ENCODE measurements at regions not wholly inside any gene's neighbourhood (a gene's known extent, or its start where the extent isn't known, plus 50 kb on each side); places are given as distances from the start of the nearest gene placed in this dataset.

DNA sequence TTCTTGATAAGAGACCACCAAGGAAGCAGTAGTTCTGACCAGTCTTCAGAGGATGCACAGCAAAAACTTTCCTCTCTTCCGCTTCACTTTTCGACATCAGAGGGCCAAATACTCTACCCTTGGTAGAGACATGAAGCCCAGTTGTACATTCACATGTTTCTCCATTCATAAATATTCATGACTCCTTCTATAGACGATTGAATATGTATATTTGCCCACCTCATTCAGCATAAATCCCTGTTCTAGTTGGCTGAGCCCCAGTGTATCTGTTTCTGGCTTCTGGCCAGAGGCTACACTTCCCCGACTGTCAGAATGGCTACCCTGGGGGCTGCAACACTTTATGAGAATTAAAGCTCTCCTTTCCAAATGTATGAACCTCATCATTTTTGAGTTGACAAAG is 258.5 kb downstream of the ASXL3 start:
- H3K4me2 ChIP-seq (ENCODE audit: low read depth, low read length): no peak overlapping the region
- H3K27me3 ChIP-seq (replicated peaks; ENCODE audit: insufficient read depth, low read length): no peaks in the 10 kb centered on the region
- no peaks in the 10 kb centered on the region for H3K9me3 ChIP-seq (replicated peaks; ENCODE audit: insufficient read depth, low read length)
- H4K20me1 ChIP-seq (ENCODE audit: insufficient read depth, low read length): no peaks in the 10 kb centered on the region
- H3K36me3 ChIP-seq (replicated peaks; ENCODE audit: insufficient read depth, low read length): no peaks in the 10 kb centered on the region
- DNase-seq: no peak
- TF ChIP-seq, protein P1, sequence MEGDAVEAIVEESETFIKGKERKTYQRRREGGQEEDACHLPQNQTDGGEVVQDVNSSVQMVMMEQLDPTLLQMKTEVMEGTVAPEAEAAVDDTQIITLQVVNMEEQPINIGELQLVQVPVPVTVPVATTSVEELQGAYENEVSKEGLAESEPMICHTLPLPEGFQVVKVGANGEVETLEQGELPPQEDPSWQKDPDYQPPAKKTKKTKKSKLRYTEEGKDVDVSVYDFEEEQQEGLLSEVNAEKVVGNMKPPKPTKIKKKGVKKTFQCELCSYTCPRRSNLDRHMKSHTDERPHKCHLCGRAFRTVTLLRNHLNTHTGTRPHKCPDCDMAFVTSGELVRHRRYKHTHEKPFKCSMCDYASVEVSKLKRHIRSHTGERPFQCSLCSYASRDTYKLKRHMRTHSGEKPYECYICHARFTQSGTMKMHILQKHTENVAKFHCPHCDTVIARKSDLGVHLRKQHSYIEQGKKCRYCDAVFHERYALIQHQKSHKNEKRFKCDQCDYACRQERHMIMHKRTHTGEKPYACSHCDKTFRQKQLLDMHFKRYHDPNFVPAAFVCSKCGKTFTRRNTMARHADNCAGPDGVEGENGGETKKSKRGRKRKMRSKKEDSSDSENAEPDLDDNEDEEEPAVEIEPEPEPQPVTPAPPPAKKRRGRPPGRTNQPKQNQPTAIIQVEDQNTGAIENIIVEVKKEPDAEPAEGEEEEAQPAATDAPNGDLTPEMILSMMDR (IDR thresholded peaks at IDR 0.05; ENCODE audit: low read length): no peak
- TF ChIP-seq EZH2phosphoT487 (IDR thresholded peaks at IDR 0.05; ENCODE audit: low read length): no peak
- no peak for TF ChIP-seq EZH2 (optimal IDR thresholded peaks at IDR 0.05; ENCODE audit: low read depth, low read length)
- no peak overlapping the region for H3K9ac ChIP-seq (ENCODE audit: low read length)
- no peak overlapping the region for H2AFZ ChIP-seq (ENCODE audit: low read length)
- H3K4me1 ChIP-seq (ENCODE audit: low read length): no peaks in the 10 kb centered on the region
- no peak overlapping the region for H3K4me3 ChIP-seq (ENCODE audit: low read length)
- no peaks in the 10 kb centered on the region for H3K79me2 ChIP-seq (ENCODE audit: low read length)
- no peaks in the 10 kb centered on the region for H3F3A ChIP-seq (ENCODE audit: insufficient read depth, low read length)
- H3K9me2 ChIP-seq (replicated peaks; ENCODE audit: insufficient read depth, low read length): no peaks in the 10 kb centered on the region
- H3K27ac ChIP-seq (ENCODE audit: low read length): no peak overlapping the region

DNA sequence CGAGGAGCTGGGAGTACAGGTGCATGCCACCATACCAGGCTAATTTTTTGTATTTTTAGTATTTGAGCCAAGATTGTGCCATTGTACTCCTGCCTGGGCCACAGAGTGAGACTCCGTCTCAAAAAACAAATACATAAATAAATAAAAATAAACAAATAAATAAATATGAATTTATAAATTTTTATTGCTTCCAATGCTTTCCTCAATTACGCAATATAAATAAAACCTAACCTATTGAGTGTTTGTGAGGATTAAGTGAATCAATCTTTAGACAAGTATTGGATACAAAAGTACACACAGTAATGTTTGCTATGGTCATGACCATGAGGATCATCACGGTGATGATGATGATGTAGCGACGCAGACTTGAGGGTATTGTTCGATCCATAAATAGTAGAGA is 257.4 kb downstream of the ASXL3 start:
- H4K20me1 ChIP-seq (ENCODE audit: insufficient read depth, low read length): no peaks in the 10 kb centered on the region
- H3K9me3 ChIP-seq (replicated peaks; ENCODE audit: insufficient read depth, low read length): no peaks in the 10 kb centered on the region
- H3K4me1 ChIP-seq (ENCODE audit: low read length): no peaks in the 10 kb centered on the region
- no peak for DNase-seq
- no peak overlapping the region for H3K27ac ChIP-seq (ENCODE audit: low read length)
- H3K4me3 ChIP-seq (ENCODE audit: low read length): no peak overlapping the region
- H3K9ac ChIP-seq (ENCODE audit: low read length): no peak overlapping the region
- no peak overlapping the region for H2AFZ ChIP-seq (ENCODE audit: low read length)
- H3K79me2 ChIP-seq (ENCODE audit: low read length): no peaks in the 10 kb centered on the region
- no peaks in the 10 kb centered on the region for H3K9me2 ChIP-seq (replicated peaks; ENCODE audit: insufficient read depth, low read length)
- no peaks in the 10 kb centered on the region for H3K27me3 ChIP-seq (replicated peaks; ENCODE audit: insufficient read depth, low read length)
- TF ChIP-seq EZH2phosphoT487 (IDR thresholded peaks at IDR 0.05; ENCODE audit: low read length) (no peak), EZH2 (optimal IDR thresholded peaks at IDR 0.05; ENCODE audit: low read depth, low read length) (no peak)
- TF ChIP-seq, protein P1 (IDR thresholded peaks at IDR 0.05; ENCODE audit: low read length): no peak
- no peak overlapping the region for H3K4me2 ChIP-seq (ENCODE audit: low read depth, low read length)
- no peaks in the 10 kb centered on the region for H3F3A ChIP-seq (ENCODE audit: insufficient read depth, low read length)
- no peaks in the 10 kb centered on the region for H3K36me3 ChIP-seq (replicated peaks; ENCODE audit: insufficient read depth, low read length)

DNA sequence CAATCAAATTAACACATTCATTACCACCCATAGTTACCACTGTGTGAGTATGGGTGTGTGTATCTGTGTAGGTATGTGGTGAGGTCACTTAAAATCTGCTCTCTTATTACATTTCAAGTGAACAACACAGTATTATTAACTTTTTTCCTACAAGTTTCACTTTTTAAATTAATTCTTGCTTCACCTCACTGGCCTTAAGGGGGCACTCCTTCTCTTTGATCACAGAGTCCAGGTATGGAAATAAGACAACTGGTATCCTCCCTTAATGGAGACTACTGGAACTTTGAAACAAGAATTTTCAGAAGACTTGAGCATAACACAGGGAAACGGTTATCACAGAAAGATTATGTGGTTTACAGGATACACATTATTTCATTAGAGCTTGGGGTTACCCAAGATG is 255.8 kb downstream of the ASXL3 start:
- TF ChIP-seq, protein P1 (IDR thresholded peaks at IDR 0.05; ENCODE audit: low read length): peak; percentile 27
- no peak for TF ChIP-seq EZH2phosphoT487 (IDR thresholded peaks at IDR 0.05; ENCODE audit: low read length)
- DNase-seq: no peak
- Histone ChIP-seq H3K4me3 (ENCODE audit: low read length) (no peak overlapping the region), H3K4me2 (ENCODE audit: low read depth, low read length) (no peak overlapping the region), H3K36me3 (replicated peaks; ENCODE audit: insufficient read depth, low read length) (no peaks in the 10 kb centered on the region), H2AFZ (ENCODE audit: low read length) (no peak overlapping the region), H3K9ac (ENCODE audit: low read length) (no peak overlapping the region), H3K9me3 (replicated peaks; ENCODE audit: insufficient read depth, low read length) (no peaks in the 10 kb centered on the region), H4K20me1 (ENCODE audit: insufficient read depth, low read length) (no peaks in the 10 kb centered on the region), H3K27ac (ENCODE audit: low read length) (no peak overlapping the region), H3K79me2 (ENCODE audit: low read length) (no peaks in the 10 kb centered on the region), H3K27me3 (replicated peaks; ENCODE audit: insufficient read depth, low read length) (no peaks in the 10 kb centered on the region), H3K4me1 (ENCODE audit: low read length) (no peaks in the 10 kb centered on the region), H3K9me2 (replicated peaks; ENCODE audit: insufficient read depth, low read length) (no peaks in the 10 kb centered on the region), H3F3A (ENCODE audit: insufficient read depth, low read length) (no peaks in the 10 kb centered on the region)
